GM19023 (cell line): ENCODE measurements at regions not wholly inside any gene's neighbourhood (a gene's known extent, or its start where the extent isn't known, plus 50 kb on each side); places are given as distances from the start of the nearest gene placed in this dataset.
"Not testable (repeated sequence)": the region's sequence is repeated elsewhere in the genome, so short reads cannot be mapped to it uniquely, and the experiment has no call there.

ENCODE experiments used
- ATAC-seq: cut with Tn5 transposase; IDR thresholded peaks from one replicate; pipeline ENCODE4 v1.9.1; 2021; ENCODE audit warnings: mild to moderate bottlenecking, moderate library complexity; ENCODE audit not compliant: unreplicated experiment

DNA sequence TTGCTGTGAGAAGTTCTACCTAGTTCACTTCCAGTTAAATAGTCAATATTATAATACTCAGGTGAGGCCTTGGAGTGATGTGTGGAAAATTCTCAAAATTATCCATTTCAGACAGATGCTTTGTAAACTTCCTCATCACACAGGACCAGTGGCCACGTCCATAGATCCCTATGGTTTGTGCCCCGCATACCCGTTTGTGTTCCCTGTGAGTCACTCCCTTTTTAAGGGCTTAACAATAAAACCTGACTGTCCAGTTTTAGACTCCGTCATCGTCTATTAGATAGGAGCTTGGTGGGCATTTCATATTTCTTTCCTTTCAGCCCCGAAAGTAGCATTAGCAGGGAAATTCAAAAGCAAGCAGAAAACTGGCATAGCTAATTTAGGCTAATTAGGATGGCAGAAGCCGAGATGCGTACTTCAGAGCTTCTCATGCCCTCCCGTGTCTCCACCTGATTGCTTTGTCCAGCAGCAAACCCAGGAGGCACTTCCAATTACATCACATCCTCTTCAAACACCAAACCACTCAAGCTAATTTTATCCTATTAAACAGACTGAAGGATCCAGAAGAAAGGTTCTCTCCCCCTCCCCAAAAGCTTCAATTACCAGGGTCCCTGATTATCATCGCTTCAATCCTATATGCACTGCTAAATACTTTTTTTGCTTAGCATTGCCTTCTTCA is 186.6 kb upstream of the OTX2 start:
- no peak for ATAC-seq

GRCh38 chr14:56995010-56995409 is 184.7 kb upstream of the OTX2 start:
- ATAC-seq, result no peak

DNA sequence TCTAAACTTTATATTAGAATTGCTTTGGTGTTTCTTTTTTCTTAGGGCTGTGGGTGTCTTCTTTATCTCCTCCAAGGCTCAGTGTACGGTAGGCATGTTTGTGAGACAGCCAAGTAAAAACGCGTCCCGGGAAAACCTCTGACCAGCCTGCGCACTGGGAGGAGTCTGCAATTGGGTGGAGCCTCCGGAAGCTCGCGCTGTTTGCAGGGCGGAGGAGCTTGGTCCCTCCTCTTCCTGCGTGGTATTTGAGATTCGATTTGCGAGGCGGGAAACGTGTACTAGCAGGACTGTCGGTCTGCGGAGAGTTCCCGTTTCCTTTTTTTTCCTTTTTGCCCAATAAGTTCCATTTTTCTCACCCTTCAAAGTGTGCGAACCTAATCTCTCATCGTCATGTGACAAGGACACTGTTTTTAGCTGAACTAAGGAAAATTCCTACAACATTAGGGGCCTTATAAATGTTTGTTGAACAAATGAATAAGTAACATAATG is 182.1 kb upstream of the OTX2 start:
- ATAC-seq, result no peak

GRCh38 chr14:56990991-56991627 is 180.8 kb upstream of the OTX2 start:
- ATAC-seq, result not testable (repeated sequence)

DNA sequence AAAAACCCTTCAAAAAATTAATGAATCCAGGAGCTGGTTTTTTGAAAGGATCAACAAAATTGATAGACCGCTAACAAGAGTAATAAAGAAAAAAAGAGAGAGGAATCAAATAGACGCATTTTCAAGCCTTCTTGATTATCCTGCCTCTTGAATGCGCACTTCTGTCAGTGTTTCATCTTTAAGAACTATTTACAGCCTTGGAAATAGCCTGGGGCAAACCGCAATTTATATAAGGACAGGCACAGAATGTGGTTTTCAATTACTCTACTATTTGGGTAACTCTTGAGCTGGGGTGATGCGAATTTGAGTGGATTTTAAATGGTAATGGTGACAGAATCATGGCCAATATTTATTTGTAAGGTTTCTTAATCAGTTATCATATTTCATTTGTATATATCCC is 179.1 kb upstream of the OTX2 start:
- ATAC-seq, result no peak

GRCh38 chr14:56979936-56980335 is 169.7 kb upstream of the OTX2 start:
- ATAC-seq, result no peak

DNA sequence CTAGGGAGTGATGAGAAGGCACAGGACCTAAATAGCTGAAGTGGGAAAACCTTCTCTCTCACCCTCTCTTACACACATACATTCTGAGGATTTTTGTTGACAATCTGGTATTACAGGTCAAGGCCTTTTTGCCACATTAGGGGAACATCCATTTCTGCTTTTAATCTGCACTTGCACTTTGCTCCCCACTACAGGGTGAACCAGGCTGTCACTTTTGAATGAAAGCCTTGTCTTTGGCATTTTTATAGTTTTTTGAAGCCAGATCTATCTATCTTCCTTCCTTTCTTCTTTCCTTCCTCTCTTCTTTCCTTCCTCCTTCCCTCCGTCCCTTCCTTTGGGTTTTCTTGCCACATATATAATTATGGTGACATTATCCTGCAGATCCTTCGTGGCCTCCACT is 165.9 kb upstream of the OTX2 start:
- no peak for ATAC-seq

DNA sequence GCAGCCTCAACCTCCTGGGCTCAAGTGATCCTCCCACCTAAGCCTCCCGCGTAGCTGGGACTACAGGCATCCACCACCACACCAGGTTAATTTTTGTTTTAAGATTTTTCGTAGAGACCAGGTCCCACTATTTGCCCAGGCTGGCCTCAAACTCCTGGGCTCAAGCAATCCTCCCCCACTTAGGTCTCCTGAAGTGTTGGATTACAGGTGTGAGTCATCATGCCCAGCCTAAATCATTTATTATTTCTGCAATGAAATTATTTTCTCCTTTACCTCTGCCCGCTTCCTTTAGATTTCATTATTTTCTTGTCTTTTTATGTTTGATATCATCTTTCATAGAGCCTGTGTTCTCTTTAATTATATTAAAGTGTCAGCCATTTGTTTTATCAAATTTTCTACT is 165.2 kb upstream of the OTX2 start:
- no peak for ATAC-seq

GRCh38 chr14:56972948-56973347 is 162.7 kb upstream of the OTX2 start:
- ATAC-seq, result no peak

- no peak for ATAC-seq
Measured at GRCh38 chr14:56964895-56965294, 154.6 kb upstream of the OTX2 start.

DNA sequence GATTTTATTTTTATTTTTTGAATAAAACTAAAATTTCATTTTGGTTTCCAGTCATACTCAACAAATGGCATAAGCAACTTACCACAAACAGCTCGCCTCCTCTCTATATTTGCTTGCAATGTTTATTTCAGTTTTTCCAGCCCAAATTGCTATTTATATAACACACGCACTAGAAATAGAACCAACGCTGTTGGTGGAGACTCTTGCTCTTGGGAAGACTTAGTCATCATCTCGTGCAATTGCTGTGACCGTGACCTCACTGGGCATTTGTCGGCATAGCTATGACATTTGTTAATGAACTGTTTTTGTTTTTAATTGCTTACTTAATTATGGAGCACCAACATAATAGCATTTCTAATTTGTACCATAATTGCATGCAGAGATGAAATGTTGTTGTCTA is 153.1 kb upstream of the OTX2 start:
- ATAC-seq, result no peak

- ATAC-seq, result no peak
Measured at GRCh38 chr14:56962444-56963080, 152.3 kb upstream of the OTX2 start.

DNA sequence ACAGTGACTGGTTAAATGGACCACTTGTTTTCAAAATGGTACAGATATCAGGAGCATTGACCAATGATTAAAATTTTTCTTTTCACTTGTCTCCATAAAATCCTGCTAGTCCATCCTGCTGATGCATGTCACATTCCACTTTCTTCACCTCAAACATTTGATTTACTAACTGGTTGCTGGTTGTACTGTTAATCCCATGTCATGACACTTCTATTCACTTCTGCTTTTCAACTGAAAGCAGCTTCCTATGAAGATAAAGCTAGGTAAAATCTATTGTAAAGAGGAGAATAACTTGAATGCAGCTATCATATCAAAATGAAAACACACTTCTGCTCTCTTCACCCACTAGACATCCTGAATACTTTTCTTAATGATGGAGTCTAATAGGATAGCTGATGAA is 149.6 kb upstream of the OTX2 start:
- ATAC-seq, result no peak

DNA sequence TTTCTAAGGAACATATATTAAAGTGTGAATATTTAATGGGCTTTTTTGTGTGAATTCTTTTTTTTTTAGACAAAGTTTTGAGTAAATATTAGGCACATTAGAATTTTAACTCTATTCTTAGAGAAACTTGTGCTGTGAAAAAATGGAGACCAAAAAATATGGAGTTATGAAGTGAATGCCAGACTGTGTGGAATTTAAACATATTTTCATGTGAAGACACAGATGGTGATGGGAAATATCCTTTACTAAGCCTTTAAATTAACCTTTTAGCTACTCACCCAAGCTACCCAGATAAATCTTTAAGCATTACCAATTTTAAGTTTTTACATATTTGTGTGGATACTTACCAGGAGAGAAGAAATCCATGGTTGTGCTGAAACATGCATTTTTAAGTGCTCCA is 148.8 kb upstream of the OTX2 start:
- ATAC-seq, result no peak

DNA sequence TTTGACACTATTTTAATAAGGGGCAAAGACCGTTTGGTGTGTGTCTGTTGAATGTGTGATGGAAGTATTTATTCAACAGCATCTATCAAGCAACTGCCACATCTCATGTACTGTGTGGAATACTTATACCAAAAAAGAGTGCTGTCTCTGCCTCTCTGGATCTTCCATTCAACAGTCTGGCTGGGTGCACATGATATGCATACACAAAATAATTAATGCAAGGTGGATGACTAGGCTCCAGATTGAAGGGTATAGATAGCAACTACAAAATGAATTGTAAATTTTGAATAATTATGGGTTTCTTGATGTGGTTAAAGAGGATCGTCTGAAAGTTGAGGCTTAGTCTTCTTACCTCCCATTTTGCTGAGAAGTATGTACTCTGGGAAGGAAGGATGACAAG is 145.9 kb upstream of the OTX2 start:
- no peak for ATAC-seq

DNA sequence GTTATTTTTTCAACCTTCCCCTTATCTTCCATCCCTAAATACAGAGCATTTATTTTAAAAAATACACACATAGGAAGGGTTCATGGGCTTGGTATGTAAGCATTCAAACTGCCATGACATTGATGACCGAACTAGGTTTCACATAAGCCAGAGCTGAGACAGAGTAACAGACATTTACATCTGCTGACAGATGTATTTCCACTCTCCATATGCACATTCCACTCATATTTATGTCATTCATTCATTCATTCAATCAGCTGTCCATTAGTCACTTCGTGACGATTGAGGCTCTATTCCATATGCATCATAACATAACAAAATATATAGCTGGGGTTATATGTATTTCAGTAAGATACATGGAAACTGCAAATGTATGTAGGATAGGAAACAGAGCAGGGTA is 145.5 kb upstream of the OTX2 start:
- no peak for ATAC-seq

GRCh38 chr14:56953884-56954283 is 143.6 kb upstream of the OTX2 start:
- no peak for ATAC-seq

GRCh38 chr14:56952766-56953473 is 142.6 kb upstream of the OTX2 start:
- ATAC-seq, result no peak

GRCh38 chr14:56949828-56950227 is 139.5 kb upstream of the OTX2 start:
- no peak for ATAC-seq

GRCh38 chr14:56945291-56945690 is 135.0 kb upstream of the OTX2 start:
- ATAC-seq, result no peak

- ATAC-seq, result no peak
Measured at GRCh38 chr14:56944397-56944796, 134.1 kb upstream of the OTX2 start.

DNA sequence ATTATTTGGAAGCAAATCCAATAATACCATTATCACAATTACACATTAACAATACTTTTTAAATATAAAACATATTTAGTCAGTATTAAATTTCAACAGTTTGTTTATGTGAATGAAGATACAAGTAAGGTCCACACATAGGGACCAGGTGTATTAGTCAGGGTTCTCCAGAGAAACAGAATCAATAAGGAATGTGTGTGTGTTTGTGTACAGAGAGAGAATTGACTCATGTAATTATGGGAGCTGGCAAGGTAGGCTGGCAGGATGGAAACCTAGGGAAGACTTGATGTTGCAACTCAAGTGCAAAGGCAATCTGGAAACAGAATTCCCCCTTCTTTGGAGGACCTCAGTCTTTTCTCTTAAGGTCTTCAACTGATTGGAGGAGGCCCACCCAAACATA is 123.2 kb upstream of the OTX2 start:
- ATAC-seq, result no peak
